ENCODE measurements at regions not wholly inside any gene's neighbourhood (a gene's known extent, or its start where the extent isn't known, plus 50 kb on each side); places are given as distances from the start of the nearest gene placed in this dataset.

DNA sequence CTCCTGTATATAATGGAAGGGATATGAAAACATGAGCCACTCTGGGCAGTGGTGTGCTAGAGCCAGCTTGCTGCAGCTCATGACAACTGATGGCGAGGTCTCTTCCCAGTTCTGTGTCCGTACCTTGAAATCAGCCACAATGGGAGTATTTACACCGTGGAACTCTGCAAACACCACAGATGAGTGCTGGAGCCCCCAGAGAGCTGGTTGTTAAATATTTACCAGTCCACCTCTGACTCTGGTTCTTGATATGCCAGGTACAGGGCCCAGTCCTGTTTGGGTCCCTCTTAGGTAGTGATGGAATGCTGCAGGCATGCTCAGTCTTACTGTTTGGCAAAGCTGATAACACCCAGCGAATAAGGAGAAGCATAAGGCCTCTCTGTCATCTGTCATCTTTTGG, 116.1 kb upstream of the GLI2 start (continued):
- TF ChIP-seq ZNF101 (CRISPR knock-in tag; IDR thresholded peaks at IDR 0.05; ENCODE audit: borderline replicate concordance, low read depth): no peak
- no peak for TF ChIP-seq KDM1A (CRISPR knock-in tag; IDR thresholded peaks at IDR 0.05)
- TF ChIP-seq ZNF790 (CRISPR knock-in tag; IDR thresholded peaks at IDR 0.05; ENCODE audit: borderline replicate concordance): no peak
- no peak for TF ChIP-seq ZNF619 (CRISPR knock-in tag; IDR thresholded peaks at IDR 0.05)
- TF ChIP-seq GATAD1 (CRISPR knock-in tag; IDR thresholded peaks at IDR 0.05): no peak
- TF ChIP-seq, protein P1, sequence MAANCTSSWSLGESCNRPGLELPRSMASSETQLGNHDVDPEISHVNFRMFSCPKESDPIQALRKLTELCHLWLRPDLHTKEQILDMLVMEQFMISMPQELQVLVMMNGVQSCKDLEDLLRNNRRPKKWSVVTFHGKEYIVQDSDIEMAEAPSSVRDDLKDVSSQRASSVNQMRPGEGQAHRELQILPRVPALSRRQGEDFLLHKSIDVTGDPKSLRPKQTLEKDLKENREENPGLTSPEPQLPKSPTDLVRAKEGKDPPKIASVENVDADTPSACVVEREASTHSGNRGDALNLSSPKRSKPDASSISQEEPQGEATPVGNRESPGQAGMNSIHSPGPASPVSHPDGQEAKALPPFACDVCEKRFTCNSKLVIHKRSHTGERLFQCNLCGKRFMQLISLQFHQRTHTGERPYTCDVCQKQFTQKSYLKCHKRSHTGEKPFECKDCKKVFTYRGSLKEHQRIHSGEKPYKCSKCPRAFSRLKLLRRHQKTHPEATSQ (CRISPR knock-in tag; IDR thresholded peaks at IDR 0.05; ENCODE audit: borderline replicate concordance): no peak
- TF ChIP-seq SMARCE1 (IDR thresholded peaks at IDR 0.05; ENCODE audit: borderline replicate concordance): no peak
- TF ChIP-seq PCBP2 (optimal IDR thresholded peaks at IDR 0.05; ENCODE audit: low read depth, low read length, poor library complexity, severe bottlenecking): no peak
- TF ChIP-seq ZNF3 (CRISPR knock-in tag; IDR thresholded peaks at IDR 0.05): no peak
- TF ChIP-seq KAT7 (CRISPR knock-in tag; IDR thresholded peaks at IDR 0.05; ENCODE audit: borderline replicate concordance): no peak
- TF ChIP-seq, protein P2, sequence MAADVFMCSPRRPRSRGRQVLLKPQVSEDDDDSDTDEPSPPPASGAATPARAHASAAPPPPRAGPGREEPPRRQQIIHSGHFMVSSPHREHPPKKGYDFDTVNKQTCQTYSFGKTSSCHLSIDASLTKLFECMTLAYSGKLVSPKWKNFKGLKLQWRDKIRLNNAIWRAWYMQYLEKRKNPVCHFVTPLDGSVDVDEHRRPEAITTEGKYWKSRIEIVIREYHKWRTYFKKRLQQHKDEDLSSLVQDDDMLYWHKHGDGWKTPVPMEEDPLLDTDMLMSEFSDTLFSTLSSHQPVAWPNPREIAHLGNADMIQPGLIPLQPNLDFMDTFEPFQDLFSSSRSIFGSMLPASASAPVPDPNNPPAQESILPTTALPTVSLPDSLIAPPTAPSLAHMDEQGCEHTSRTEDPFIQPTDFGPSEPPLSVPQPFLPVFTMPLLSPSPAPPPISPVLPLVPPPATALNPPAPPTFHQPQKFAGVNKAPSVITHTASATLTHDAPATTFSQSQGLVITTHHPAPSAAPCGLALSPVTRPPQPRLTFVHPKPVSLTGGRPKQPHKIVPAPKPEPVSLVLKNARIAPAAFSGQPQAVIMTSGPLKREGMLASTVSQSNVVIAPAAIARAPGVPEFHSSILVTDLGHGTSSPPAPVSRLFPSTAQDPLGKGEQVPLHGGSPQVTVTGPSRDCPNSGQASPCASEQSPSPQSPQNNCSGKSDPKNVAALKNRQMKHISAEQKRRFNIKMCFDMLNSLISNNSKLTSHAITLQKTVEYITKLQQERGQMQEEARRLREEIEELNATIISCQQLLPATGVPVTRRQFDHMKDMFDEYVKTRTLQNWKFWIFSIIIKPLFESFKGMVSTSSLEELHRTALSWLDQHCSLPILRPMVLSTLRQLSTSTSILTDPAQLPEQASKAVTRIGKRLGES (CRISPR knock-in tag; IDR thresholded peaks at IDR 0.05; ENCODE audit: borderline replicate concordance): no peak
- no peak for TF ChIP-seq ZNF510 (CRISPR knock-in tag; IDR thresholded peaks at IDR 0.05; ENCODE audit: low read depth)
- TF ChIP-seq HNF4G (IDR thresholded peaks at IDR 0.05; ENCODE audit: borderline replicate concordance, low read depth, low read length): peak; percentile 15; the same call in 1 of the 2 replicates
- TF ChIP-seq HNF4G (CRISPR knock-in tag; IDR thresholded peaks at IDR 0.05; ENCODE audit: borderline replicate concordance, low read depth): no peak
- TF ChIP-seq, protein P3, sequence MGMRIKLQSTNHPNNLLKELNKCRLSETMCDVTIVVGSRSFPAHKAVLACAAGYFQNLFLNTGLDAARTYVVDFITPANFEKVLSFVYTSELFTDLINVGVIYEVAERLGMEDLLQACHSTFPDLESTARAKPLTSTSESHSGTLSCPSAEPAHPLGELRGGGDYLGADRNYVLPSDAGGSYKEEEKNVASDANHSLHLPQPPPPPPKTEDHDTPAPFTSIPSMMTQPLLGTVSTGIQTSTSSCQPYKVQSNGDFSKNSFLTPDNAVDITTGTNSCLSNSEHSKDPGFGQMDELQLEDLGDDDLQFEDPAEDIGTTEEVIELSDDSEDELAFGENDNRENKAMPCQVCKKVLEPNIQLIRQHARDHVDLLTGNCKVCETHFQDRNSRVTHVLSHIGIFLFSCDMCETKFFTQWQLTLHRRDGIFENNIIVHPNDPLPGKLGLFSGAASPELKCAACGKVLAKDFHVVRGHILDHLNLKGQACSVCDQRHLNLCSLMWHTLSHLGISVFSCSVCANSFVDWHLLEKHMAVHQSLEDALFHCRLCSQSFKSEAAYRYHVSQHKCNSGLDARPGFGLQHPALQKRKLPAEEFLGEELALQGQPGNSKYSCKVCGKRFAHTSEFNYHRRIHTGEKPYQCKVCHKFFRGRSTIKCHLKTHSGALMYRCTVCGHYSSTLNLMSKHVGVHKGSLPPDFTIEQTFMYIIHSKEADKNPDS (CRISPR knock-in tag; IDR thresholded peaks at IDR 0.05): no peak
- TF ChIP-seq ZNF567 (CRISPR knock-in tag; IDR thresholded peaks at IDR 0.05; ENCODE audit: borderline replicate concordance): no peak
- no peak for TF ChIP-seq KLF9 (CRISPR knock-in tag; IDR thresholded peaks at IDR 0.05; ENCODE audit: low read depth)
- TF ChIP-seq JUN (CRISPR knock-in tag; IDR thresholded peaks at IDR 0.05): no peak
- TF ChIP-seq RORA (CRISPR knock-in tag; IDR thresholded peaks at IDR 0.05): no peak
- TF ChIP-seq, protein P4, sequence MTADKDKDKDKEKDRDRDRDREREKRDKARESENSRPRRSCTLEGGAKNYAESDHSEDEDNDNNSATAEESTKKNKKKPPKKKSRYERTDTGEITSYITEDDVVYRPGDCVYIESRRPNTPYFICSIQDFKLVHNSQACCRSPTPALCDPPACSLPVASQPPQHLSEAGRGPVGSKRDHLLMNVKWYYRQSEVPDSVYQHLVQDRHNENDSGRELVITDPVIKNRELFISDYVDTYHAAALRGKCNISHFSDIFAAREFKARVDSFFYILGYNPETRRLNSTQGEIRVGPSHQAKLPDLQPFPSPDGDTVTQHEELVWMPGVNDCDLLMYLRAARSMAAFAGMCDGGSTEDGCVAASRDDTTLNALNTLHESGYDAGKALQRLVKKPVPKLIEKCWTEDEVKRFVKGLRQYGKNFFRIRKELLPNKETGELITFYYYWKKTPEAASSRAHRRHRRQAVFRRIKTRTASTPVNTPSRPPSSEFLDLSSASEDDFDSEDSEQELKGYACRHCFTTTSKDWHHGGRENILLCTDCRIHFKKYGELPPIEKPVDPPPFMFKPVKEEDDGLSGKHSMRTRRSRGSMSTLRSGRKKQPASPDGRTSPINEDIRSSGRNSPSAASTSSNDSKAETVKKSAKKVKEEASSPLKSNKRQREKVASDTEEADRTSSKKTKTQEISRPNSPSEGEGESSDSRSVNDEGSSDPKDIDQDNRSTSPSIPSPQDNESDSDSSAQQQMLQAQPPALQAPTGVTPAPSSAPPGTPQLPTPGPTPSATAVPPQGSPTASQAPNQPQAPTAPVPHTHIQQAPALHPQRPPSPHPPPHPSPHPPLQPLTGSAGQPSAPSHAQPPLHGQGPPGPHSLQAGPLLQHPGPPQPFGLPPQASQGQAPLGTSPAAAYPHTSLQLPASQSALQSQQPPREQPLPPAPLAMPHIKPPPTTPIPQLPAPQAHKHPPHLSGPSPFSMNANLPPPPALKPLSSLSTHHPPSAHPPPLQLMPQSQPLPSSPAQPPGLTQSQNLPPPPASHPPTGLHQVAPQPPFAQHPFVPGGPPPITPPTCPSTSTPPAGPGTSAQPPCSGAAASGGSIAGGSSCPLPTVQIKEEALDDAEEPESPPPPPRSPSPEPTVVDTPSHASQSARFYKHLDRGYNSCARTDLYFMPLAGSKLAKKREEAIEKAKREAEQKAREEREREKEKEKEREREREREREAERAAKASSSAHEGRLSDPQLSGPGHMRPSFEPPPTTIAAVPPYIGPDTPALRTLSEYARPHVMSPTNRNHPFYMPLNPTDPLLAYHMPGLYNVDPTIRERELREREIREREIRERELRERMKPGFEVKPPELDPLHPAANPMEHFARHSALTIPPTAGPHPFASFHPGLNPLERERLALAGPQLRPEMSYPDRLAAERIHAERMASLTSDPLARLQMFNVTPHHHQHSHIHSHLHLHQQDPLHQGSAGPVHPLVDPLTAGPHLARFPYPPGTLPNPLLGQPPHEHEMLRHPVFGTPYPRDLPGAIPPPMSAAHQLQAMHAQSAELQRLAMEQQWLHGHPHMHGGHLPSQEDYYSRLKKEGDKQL (CRISPR knock-in tag; IDR thresholded peaks at IDR 0.05; ENCODE audit: low read depth): peak; percentile 62; the same call in 1 of the 2 replicates
